Muscle of leg (tissue), 3 donors: ENCODE measurements at regions not wholly inside any gene's neighbourhood (a gene's known extent, or its start where the extent isn't known, plus 50 kb on each side); places are given as distances from the start of the nearest gene placed in this dataset.

Experiments
- DNase-seq: peaks from one replicate; pipeline ENCODE4 v3.0.0; 2013
- H3K27ac ChIP-seq: one replicate; pipeline ENCODE4 v1.5.1; 2013; ENCODE audit warnings: mild to moderate bottlenecking, low read length, control low read depth
- H3K27me3 ChIP-seq: one replicate; pipeline ENCODE4 v1.6.1; 2013; ENCODE audit warnings: low read length; ENCODE audit not compliant: control insufficient read depth, insufficient read depth
- H3K36me3 ChIP-seq: one replicate; pipeline ENCODE4 v1.6.1; 2013; ENCODE audit warnings: low read length; ENCODE audit not compliant: control insufficient read depth, insufficient read depth
- H3K4me1 ChIP-seq: one replicate; pipeline ENCODE4 v1.6.1; 2013; ENCODE audit warnings: low read length; ENCODE audit not compliant: control insufficient read depth, insufficient read depth
- H3K4me3 ChIP-seq: one replicate; pipeline ENCODE4 v1.5.1; 2013; ENCODE audit warnings: low read length, control low read depth
- H3K9me3 ChIP-seq: replicated peaks from 2 replicates; pipeline ENCODE4 v1.6.1; 2013; ENCODE audit warnings: low read depth, low read length; ENCODE audit not compliant: control insufficient read depth
- WGBS: methylation state at CpG from one replicate; pipeline ENCODE4 v1.1.5; 2013; ENCODE audit warnings: missing lambda C conversion rate; ENCODE audit not compliant: insufficient coverage; 5-methylcytosine and 5-hydroxymethylcytosine counted together

DNA sequence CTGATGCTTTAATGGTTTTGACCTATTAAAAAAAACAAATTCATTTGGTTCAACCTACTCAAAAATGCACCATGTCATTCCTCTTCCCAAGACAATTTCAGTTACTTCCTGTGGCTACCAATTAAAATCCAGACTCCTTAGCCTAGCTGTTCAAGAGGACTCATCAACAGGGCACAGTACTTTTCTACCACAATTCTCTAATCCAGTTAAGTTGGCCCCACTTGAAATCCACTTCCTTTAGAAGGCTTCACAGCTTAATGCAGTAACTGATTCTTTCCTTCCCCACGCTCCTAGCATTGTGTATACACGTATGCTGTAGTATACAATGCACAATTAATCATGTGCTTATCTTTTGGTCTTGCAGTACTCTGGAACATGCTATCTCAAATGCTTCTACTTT lies 129.8 kb downstream of the UGT8 start:
- no CpG with 5 or more reads among the region's 2 CpGs for WGBS
- H3K27ac ChIP-seq, result no peak overlapping the region

DNA sequence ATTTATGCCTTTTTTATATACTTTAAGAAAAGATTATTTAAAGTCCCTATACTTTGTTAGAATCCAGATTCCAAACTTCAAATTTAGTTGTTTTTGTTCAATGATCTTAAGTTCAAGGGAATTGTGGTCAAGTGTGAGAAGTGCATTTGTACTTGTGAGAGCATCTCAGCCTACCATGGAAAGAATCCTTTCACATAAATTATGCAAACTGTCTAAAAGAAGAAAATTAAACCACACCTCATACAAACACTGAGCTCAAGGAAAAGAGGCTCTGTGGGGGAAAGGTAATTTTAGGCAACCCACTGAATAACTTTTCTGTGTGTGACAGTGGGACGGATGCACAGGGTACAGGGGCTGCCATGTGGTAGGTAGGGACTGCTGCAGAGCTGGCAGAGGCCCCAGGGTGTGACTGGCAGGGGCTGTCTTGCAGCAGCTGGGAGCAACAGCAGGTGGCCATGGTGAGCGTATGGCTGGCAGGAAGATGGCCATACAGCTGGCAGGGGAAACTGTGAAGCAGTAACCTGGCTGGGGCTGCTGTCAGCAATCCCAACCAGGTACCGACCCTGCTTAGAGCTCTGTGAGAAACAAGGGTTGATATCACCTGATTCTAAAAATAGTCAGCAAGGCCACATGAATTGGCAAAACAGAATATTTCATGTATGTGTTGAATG lies 130.6 kb downstream of the UGT8 start:
- Histone ChIP-seq H3K4me1 (no peaks in the 10 kb centered on the region), H3K9me3 (no peaks in the 10 kb centered on the region), H3K36me3 (no peaks in the 10 kb centered on the region), H3K27ac (no peak overlapping the region), H3K4me3 (no peak overlapping the region), H3K27me3 (no peaks in the 10 kb centered on the region)
- WGBS, result 48% methylated on average over 3 of the region's 3 CpGs
- peak; percentile 49 for DNase-seq

More for the DNA sequence above, 129.8 kb downstream of the UGT8 start:
- no peaks in the 10 kb centered on the region for H3K36me3 ChIP-seq
- H3K4me1 ChIP-seq, result no peaks in the 10 kb centered on the region
- H3K9me3 ChIP-seq, result no peaks in the 10 kb centered on the region
- no peak overlapping the region for H3K4me3 ChIP-seq
- DNase-seq, result no peak
- no peaks in the 10 kb centered on the region for H3K27me3 ChIP-seq

DNA sequence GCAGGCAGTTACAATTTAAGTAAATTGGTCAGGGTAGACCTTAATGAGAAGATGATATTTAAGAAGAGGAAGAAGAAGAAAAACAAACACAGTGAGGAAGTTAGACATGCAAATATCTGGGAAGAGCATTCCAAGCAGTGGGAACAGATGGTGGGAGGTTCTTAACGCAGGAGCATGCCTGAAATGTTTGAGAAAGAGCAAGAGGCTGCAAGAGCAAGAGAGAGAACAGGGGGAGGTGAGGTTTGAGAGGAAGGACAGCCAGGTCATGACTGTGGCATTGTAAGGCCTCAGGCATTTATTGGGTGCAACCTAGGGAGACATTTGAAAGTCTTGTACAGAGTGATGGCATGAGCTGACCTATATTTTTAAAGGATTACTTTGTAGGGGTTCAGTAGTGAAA lies 136.0 kb downstream of the UGT8 start:
- H3K4me1 ChIP-seq, result no peaks in the 10 kb centered on the region
- H3K27ac ChIP-seq, result no peak overlapping the region
- WGBS, result 27% methylated on average over 1 of the region's 1 CpG
- H3K36me3 ChIP-seq, result no peaks in the 10 kb centered on the region
- H3K9me3 ChIP-seq, result no peaks in the 10 kb centered on the region
- no peak overlapping the region for H3K4me3 ChIP-seq
- H3K27me3 ChIP-seq, result no peaks in the 10 kb centered on the region
- no peak for DNase-seq

DNA sequence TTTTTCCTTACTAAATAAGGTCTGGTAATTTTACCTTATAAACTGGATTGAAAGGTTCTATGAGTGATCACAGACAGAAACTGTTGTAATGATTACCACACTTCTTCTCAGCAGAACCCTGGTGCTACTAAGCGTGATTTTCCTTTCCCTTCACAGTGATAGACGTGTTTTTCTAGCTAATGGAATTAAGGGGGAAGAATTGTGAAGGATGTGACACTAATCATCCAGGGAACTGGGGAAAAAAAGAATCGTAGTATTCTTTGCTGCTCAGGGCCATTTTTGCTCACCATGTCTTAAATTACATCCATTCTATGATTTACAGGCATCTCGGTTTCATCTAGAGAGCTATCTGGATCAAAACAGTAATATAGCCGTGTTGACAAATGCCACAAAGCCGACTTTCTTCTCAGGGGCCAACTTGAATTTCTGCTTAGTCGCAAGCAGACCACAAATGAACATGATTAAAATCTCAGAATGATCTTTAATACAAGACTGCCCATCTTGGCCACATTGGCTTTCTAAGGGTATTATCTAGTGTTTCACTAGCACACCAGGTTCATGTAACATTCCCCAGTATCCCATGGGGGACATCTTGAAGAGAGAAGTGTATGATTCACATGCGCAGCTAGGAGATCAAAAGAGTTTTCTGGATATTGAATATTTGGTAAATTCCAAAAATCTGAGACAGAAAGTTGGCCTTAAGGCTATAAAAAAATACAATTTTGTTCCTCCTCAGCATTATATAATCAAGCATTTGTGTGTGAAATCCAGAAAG lies 154.0 kb downstream of the UGT8 start:
- Histone ChIP-seq H3K27ac (no peak overlapping the region), H3K4me3 (no peak overlapping the region), H3K36me3 (no peaks in the 10 kb centered on the region), H3K4me1 (no peaks in the 10 kb centered on the region), H3K9me3 (no peaks in the 10 kb centered on the region), H3K27me3 (no peaks in the 10 kb centered on the region)
- DNase-seq, result peak; percentile 1
- WGBS, result 25% methylated on average over 1 of the region's 8 CpGs

DNA sequence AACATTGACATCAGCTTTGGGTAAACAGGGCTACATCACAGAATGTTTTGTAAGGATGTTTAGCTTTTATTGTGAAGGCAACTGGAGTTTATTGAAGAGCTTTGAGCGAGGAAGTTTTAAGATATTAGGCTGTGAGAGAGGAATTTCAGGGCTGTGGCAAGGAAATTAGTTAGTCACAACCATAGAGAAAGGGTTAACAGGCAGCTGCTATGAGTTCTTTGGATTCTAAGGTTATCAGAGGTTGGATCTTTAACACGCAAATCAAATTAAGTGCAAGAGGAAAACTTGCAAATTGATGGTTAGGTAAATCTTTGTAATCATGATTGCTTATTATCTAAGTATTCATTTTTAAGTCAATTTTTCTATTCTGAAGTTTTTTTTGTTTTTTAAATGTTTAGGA lies 156.0 kb downstream of the UGT8 start:
- Histone ChIP-seq H3K4me1 (no peaks in the 10 kb centered on the region), H3K9me3 (no peaks in the 10 kb centered on the region), H3K27me3 (no peaks in the 10 kb centered on the region), H3K36me3 (no peaks in the 10 kb centered on the region), H3K4me3 (no peak overlapping the region), H3K27ac (no peak overlapping the region)
- WGBS, result 89% methylated on average over 1 of the region's 2 CpGs
- DNase-seq, result no peak

DNA sequence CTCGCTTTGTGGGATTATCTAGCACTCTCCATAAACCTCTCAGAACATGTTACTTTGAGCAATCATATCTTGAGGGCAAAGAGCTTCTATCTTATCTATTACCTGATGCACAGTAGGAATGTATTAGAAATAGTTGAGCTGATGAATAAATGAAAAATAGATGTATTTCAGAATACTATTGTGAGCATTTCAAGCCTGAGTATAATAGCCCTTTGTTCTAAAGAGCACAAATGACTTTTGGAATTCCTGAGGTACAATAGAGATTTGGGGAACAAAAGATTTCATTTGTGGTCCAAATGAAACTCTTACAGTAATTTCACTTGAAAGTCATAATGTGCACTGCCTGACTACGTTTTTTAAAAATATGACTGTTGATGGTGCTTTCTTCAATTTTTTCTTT lies 159.5 kb downstream of the UGT8 start:
- no peaks in the 10 kb centered on the region for H3K36me3 ChIP-seq
- no peaks in the 10 kb centered on the region for H3K4me1 ChIP-seq
- no peaks in the 10 kb centered on the region for H3K9me3 ChIP-seq
- no peak for DNase-seq
- no peak overlapping the region for H3K4me3 ChIP-seq
- H3K27me3 ChIP-seq, result no peaks in the 10 kb centered on the region
- no peak overlapping the region for H3K27ac ChIP-seq
- no CpG with 5 or more reads among the region's 2 CpGs for WGBS

DNA sequence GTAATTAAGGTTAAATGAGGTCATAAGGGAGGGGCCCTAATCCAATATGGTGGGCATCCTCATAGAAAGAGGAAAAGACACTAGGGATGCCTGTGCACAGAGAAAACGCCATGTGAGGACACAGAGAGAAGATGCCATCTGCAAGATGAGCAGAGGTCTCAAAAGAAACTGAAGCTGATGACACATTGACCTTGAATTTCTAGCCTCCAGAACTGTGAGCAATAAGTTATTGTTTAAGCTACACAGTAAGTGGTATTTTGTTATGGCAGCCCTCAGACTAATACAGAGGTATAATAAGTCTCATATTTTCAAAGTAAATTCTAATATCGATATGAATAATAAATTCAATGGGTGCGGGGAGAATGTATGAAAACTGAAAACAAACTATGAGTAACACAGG lies 169.9 kb downstream of the UGT8 start:
- Histone ChIP-seq H3K4me1 (no peaks in the 10 kb centered on the region), H3K27ac (no peak overlapping the region), H3K4me3 (no peak overlapping the region), H3K27me3 (no peaks in the 10 kb centered on the region), H3K36me3 (no peaks in the 10 kb centered on the region), H3K9me3 (no peaks in the 10 kb centered on the region)
- 100% methylated on average over 1 of the region's 3 CpGs for WGBS
- DNase-seq, result no peak

DNA sequence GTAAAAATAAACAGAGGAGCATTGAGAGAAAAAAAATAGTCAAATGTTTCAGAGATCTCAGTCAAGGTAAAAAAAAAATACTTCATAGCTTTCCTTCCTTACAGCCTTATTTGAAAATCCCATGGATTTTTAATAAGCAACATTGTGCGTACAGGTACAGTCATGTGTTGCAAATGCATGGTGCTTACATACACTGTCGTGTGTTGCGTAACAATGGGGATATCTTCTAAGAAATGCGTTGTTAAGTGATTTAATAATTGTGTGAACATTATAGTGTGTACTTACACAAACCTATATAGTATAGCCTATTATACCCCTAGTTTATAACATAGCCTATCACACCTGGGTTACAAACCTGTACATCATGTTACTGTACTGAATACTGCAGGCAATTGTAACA lies 172.0 kb downstream of the UGT8 start:
- WGBS, result no CpG with 5 or more reads among the region's 4 CpGs
- no peaks in the 10 kb centered on the region for H3K4me1 ChIP-seq
- DNase-seq, result no peak
- no peaks in the 10 kb centered on the region for H3K9me3 ChIP-seq
- H3K36me3 ChIP-seq, result no peaks in the 10 kb centered on the region
- no peak overlapping the region for H3K27ac ChIP-seq
- no peaks in the 10 kb centered on the region for H3K27me3 ChIP-seq
- no peak overlapping the region for H3K4me3 ChIP-seq

DNA sequence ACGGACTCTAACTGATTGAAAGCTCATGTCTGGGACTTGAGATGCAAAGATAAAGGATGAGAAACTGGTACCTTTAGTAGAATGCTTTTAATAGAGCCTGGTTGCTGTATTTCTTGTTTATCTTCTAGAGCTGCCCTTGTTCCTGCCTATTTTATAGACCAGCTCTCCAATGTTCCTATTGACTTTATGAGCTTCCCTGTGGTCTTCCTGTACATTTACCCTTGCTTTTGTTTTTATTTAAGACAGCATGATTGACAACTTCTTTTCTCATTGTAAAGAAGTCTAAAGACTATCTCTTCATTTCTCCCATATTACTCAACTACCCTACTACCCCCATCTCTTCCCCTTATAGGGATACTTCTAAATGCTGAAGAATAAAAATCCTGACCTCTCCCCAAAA lies 174.7 kb downstream of the UGT8 start:
- no CpG with 5 or more reads among the region's 1 CpG for WGBS
- no peak overlapping the region for H3K4me3 ChIP-seq
- H3K36me3 ChIP-seq, result no peaks in the 10 kb centered on the region
- no peaks in the 10 kb centered on the region for H3K27me3 ChIP-seq
- H3K9me3 ChIP-seq, result no peaks in the 10 kb centered on the region
- H3K4me1 ChIP-seq, result no peaks in the 10 kb centered on the region
- H3K27ac ChIP-seq, result no peak overlapping the region
- no peak for DNase-seq
